ENCODE measurements at regions not wholly inside any gene's neighbourhood (a gene's known extent, or its start where the extent isn't known, plus 50 kb on each side); places are given as distances from the start of the nearest gene placed in this dataset.

- no peaks in the 10 kb centered on the region for H3K4me1 Mint-ChIP-seq
- no peak overlapping the region for H3K4me3 ChIP-seq (ENCODE audit: control extremely low read depth in 1 of 5, extremely low read depth in 1 of 5, insufficient read depth in 1 of 5, low read depth in 2 of 5, low read length in 4 of 5)
- H3K9me3 Mint-ChIP-seq (ENCODE audit: insufficient read depth), result no peaks in the 10 kb centered on the region
- no peak overlapping the region for H3K4me3 Mint-ChIP-seq
- no peaks in the 10 kb centered on the region for H4K20me1 ChIP-seq (ENCODE audit: control insufficient read depth, insufficient read depth, low read length, poor library complexity, severe bottlenecking)
- H2AFZ ChIP-seq (ENCODE audit: insufficient read depth, low read depth, low read length, poor library complexity, severe bottlenecking), result no peak overlapping the region
- CTCF ChIA-PET, result no interaction called here
- no peaks in the 10 kb centered on the region for H3K79me2 ChIP-seq (ENCODE audit: control insufficient read depth, insufficient read depth, low read length)
- H3K9ac ChIP-seq (ENCODE audit: low read length), result no peak overlapping the region
- TF ChIP-seq CTCF (IDR thresholded peaks at IDR 0.05), result no peak
- no peak for TF ChIP-seq EZH2 (IDR thresholded peaks at IDR 0.05; ENCODE audit: borderline replicate concordance, insufficient read depth, low read depth, low read length, poor library complexity, severe bottlenecking)
- H3K4me2 ChIP-seq (replicated peaks; ENCODE audit: low read depth, low read length, poor library complexity, severe bottlenecking), result no peak overlapping the region
- H3K4me1 ChIP-seq (ENCODE audit: control insufficient read depth in 2 of 2, insufficient read depth in 2 of 2, low read length in 2 of 2), result no peaks in the 10 kb centered on the region
- no peak overlapping the region for H3K27ac ChIP-seq (ENCODE audit: low read length in 2 of 2)
- 55% methylated on average over 3 of the region's 3 CpGs for WGBS (ENCODE audit: insufficient coverage)
- ATAC-seq (ENCODE audit: low read depth) (no peak), DNase-seq (no peak)
- POLR2A ChIA-PET, result no interaction called here
- intact Hi-C loops (cut with micrococcal nuclease), result no loop called here
- H3K9me3 ChIP-seq (ENCODE audit: control extremely low read depth in 1 of 3, control insufficient read depth in 2 of 3, insufficient read depth in 1 of 3, low read length in 2 of 3), result peaks cover 0 to 2% (median 0%) of the 10 kb centered on the region in 3 donors
- no peaks in the 10 kb centered on the region for H3K27me3 ChIP-seq (replicated peaks in 1 of 4; ENCODE audit: control extremely low read depth in 1 of 4, control insufficient read depth in 3 of 4, insufficient read depth in 4 of 4, low read length in 3 of 4)
- H3K36me3 ChIP-seq (replicated peaks in 1 of 2; ENCODE audit: control extremely low read depth in 1 of 2, control insufficient read depth in 1 of 2, extremely low read depth in 1 of 2, insufficient read depth in 2 of 2, low read length in 1 of 2), result no peaks in the 10 kb centered on the region
- H3K27ac Mint-ChIP-seq, result no peak overlapping the region
- peaks cover 9% of the 10 kb centered on the region for H3K27me3 Mint-ChIP-seq
Measured at GRCh38 chr2:19536136-19536535, 177.7 kb upstream of the OSR1 start.

GRCh38 chr2:19532547-19533196, 174.2 kb upstream of the OSR1 start:
- Mint-ChIP-seq H3K27me3 (peaks cover 14% of the 10 kb centered on the region), H3K27ac (no peak overlapping the region), H3K4me3 (no peak overlapping the region), H3K9me3 (ENCODE audit: insufficient read depth) (no peaks in the 10 kb centered on the region), H3K4me1 (no peaks in the 10 kb centered on the region)
- intact Hi-C loops (cut with micrococcal nuclease), result no loop called here
- Histone ChIP-seq H3K27me3 (replicated peaks in 1 of 4; ENCODE audit: control extremely low read depth in 1 of 4, control insufficient read depth in 3 of 4, insufficient read depth in 4 of 4, low read length in 3 of 4) (no peaks in the 10 kb centered on the region), H3K36me3 (replicated peaks in 1 of 2; ENCODE audit: control extremely low read depth in 1 of 2, control insufficient read depth in 1 of 2, extremely low read depth in 1 of 2, insufficient read depth in 2 of 2, low read length in 1 of 2) (no peaks in the 10 kb centered on the region), H3K4me2 (replicated peaks; ENCODE audit: low read depth, low read length, poor library complexity, severe bottlenecking) (no peak overlapping the region), H3K27ac (ENCODE audit: low read length in 2 of 2) (no peak overlapping the region), H3K79me2 (ENCODE audit: control insufficient read depth, insufficient read depth, low read length) (no peaks in the 10 kb centered on the region), H2AFZ (ENCODE audit: insufficient read depth, low read depth, low read length, poor library complexity, severe bottlenecking) (no peak overlapping the region), H3K4me1 (ENCODE audit: control insufficient read depth in 2 of 2, insufficient read depth in 2 of 2, low read length in 2 of 2) (no peaks in the 10 kb centered on the region), H4K20me1 (ENCODE audit: control insufficient read depth, insufficient read depth, low read length, poor library complexity, severe bottlenecking) (no peaks in the 10 kb centered on the region), H3K9ac (ENCODE audit: low read length) (no peak overlapping the region), H3K9me3 (ENCODE audit: control extremely low read depth in 1 of 3, control insufficient read depth in 2 of 3, insufficient read depth in 1 of 3, low read length in 2 of 3) (peaks cover 0 to 2% (median 0%) of the 10 kb centered on the region in 3 donors), H3K4me3 (ENCODE audit: control extremely low read depth in 1 of 5, extremely low read depth in 1 of 5, insufficient read depth in 1 of 5, low read depth in 2 of 5, low read length in 4 of 5) (no peak overlapping the region)
- ATAC-seq (ENCODE audit: low read depth) (no peak), DNase-seq (no peak)
- WGBS (ENCODE audit: insufficient coverage), result 100% methylated on average over 1 of the region's 1 CpG
- CTCF ChIA-PET, result no interaction called here
- no peak for TF ChIP-seq EZH2 (IDR thresholded peaks at IDR 0.05; ENCODE audit: borderline replicate concordance, insufficient read depth, low read depth, low read length, poor library complexity, severe bottlenecking)
- TF ChIP-seq CTCF (IDR thresholded peaks at IDR 0.05), result no peak
- POLR2A ChIA-PET, result no interaction called here

Data from B cell (primary cell).